ENCODE measurements at regions not wholly inside any gene's neighbourhood (a gene's known extent, or its start where the extent isn't known, plus 50 kb on each side); places are given as distances from the start of the nearest gene placed in this dataset.

DNA sequence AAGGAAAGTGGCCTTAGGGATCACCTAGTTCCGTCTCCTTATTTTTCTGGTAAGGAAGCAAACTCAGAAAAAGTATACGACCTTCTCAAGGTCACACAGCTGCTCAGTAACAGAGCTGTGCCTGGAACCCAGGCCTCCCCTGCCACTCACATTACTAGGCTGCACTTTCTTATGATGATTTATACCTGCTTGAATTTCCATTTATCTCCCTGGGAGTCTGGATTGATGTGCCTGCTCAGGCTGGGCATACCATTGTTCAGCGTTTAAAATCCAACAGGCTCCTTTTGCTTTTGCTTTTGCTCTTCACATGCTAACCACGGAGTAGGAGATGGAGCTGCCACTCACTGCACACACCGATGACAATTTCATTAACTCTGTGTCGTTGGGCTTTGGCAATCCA, 241.0 kb downstream of the OLFM4 start:
- Histone ChIP-seq H3K79me2 (ENCODE audit: control insufficient read depth, insufficient read depth, low read length) (no peaks in the 10 kb centered on the region), H3K27ac (ENCODE audit: insufficient read depth, low read depth, low read length) (no peak overlapping the region), H3K9me1 (replicated peaks; ENCODE audit: control insufficient read depth, extremely low read depth, insufficient read depth, low read length) (no peaks in the 10 kb centered on the region), H2AFZ (ENCODE audit: low read depth, low read length) (no peak overlapping the region), H4K20me1 (replicated peaks; ENCODE audit: control insufficient read depth, extremely low read depth, insufficient read depth, low read length) (no peaks in the 10 kb centered on the region), H3K9ac (replicated peaks; ENCODE audit: extremely low read depth, insufficient read depth, low read length) (no peak overlapping the region), H3K4me2 (ENCODE audit: insufficient read depth, low read length) (no peak overlapping the region), H3K4me1 (ENCODE audit: control insufficient read depth, extremely low read depth, insufficient read depth, low read length) (no peaks in the 10 kb centered on the region), H3K9me3 (replicated peaks; ENCODE audit: control insufficient read depth, insufficient read depth, low read length) (peaks cover 6% of the 10 kb centered on the region), H3K36me3 (ENCODE audit: control insufficient read depth in 2 of 2, extremely low read depth in 1 of 2, insufficient read depth in 2 of 2, low read length in 2 of 2) (no peaks in the 10 kb centered on the region), H3K4me3 (replicated peaks in 1 of 3; ENCODE audit: insufficient read depth in 1 of 3, low read depth in 1 of 3, low read length in 3 of 3) (no peak overlapping the region), H3K27me3 (ENCODE audit: control insufficient read depth in 2 of 2, insufficient read depth in 2 of 2, low read length in 2 of 2) (no peaks in the 10 kb centered on the region)
- ChIA-PET POLR2A (no interaction called here), CTCF (no interaction called here)
- TF ChIP-seq, protein P1, sequence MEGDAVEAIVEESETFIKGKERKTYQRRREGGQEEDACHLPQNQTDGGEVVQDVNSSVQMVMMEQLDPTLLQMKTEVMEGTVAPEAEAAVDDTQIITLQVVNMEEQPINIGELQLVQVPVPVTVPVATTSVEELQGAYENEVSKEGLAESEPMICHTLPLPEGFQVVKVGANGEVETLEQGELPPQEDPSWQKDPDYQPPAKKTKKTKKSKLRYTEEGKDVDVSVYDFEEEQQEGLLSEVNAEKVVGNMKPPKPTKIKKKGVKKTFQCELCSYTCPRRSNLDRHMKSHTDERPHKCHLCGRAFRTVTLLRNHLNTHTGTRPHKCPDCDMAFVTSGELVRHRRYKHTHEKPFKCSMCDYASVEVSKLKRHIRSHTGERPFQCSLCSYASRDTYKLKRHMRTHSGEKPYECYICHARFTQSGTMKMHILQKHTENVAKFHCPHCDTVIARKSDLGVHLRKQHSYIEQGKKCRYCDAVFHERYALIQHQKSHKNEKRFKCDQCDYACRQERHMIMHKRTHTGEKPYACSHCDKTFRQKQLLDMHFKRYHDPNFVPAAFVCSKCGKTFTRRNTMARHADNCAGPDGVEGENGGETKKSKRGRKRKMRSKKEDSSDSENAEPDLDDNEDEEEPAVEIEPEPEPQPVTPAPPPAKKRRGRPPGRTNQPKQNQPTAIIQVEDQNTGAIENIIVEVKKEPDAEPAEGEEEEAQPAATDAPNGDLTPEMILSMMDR (IDR thresholded peaks at IDR 0.05; ENCODE audit: extremely low read depth in 1 of 2, insufficient read depth in 1 of 2, low read depth in 1 of 2, low read length in 2 of 2) = no peak
- TF ChIP-seq, protein P2, sequence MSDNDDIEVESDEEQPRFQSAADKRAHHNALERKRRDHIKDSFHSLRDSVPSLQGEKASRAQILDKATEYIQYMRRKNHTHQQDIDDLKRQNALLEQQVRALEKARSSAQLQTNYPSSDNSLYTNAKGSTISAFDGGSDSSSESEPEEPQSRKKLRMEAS (IDR thresholded peaks at IDR 0.05; ENCODE audit: insufficient read depth, insufficient read length) = no peak
- TF ChIP-seq POLR2A (IDR thresholded peaks at IDR 0.05; ENCODE audit: low read depth, low read length) (no peak), EZH2 (IDR thresholded peaks at IDR 0.05; ENCODE audit: borderline replicate concordance, low read depth, low read length, severe bottlenecking) (no peak), JUN (IDR thresholded peaks at IDR 0.05; ENCODE audit: borderline replicate concordance, insufficient read depth, insufficient read length, low read depth) (no peak)
- dilution Hi-C loops (cut with MboI; ENCODE audit: extremely low pct_ligation_motif_present, low sequenced_read_pairs) = no loop called here
- no peak for FAIRE-seq
- intact Hi-C loops (cut with micrococcal nuclease) = no loop called here
- no peak for DNase-seq (ENCODE audit: low read depth, low spot score)
- BruUV-seq (replicated peaks) = no TSS peak

DNA sequence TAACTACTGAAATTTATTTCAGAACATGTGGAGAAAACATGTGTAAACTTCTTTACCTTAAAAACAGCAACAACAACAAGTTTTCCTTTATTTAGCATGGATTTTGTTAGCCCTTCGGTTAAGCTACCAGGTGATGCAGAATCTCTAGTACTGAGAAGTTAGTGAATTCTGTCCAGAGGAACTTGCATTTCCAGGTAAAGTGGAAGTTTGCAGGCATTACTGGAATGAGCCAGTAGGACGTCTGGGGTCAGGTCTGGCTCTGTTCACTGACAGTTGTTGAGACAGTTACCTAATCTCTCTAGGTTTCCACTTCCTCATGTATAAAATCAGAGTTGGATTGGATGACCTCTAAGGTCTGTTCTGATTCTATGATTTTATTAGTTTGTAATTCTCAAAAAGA, 244.3 kb downstream of the OLFM4 start:
- POLR2A ChIA-PET = no interaction called here
- Histone ChIP-seq H2AFZ (ENCODE audit: low read depth, low read length) (no peak overlapping the region), H3K4me2 (ENCODE audit: insufficient read depth, low read length) (no peak overlapping the region), H3K79me2 (ENCODE audit: control insufficient read depth, insufficient read depth, low read length) (no peaks in the 10 kb centered on the region), H3K27ac (ENCODE audit: insufficient read depth, low read depth, low read length) (no peak overlapping the region), H3K36me3 (ENCODE audit: control insufficient read depth in 2 of 2, extremely low read depth in 1 of 2, insufficient read depth in 2 of 2, low read length in 2 of 2) (no peaks in the 10 kb centered on the region), H3K27me3 (ENCODE audit: control insufficient read depth in 2 of 2, insufficient read depth in 2 of 2, low read length in 2 of 2) (no peaks in the 10 kb centered on the region), H3K9me3 (replicated peaks; ENCODE audit: control insufficient read depth, insufficient read depth, low read length) (peaks cover 6% of the 10 kb centered on the region), H4K20me1 (replicated peaks; ENCODE audit: control insufficient read depth, extremely low read depth, insufficient read depth, low read length) (no peaks in the 10 kb centered on the region), H3K9ac (replicated peaks; ENCODE audit: extremely low read depth, insufficient read depth, low read length) (no peak overlapping the region), H3K4me3 (replicated peaks in 1 of 3; ENCODE audit: insufficient read depth in 1 of 3, low read depth in 1 of 3, low read length in 3 of 3) (no peak overlapping the region), H3K4me1 (ENCODE audit: control insufficient read depth, extremely low read depth, insufficient read depth, low read length) (no peaks in the 10 kb centered on the region), H3K9me1 (replicated peaks; ENCODE audit: control insufficient read depth, extremely low read depth, insufficient read depth, low read length) (no peaks in the 10 kb centered on the region)
- no peak for FAIRE-seq
- dilution Hi-C loops (cut with MboI; ENCODE audit: extremely low pct_ligation_motif_present, low sequenced_read_pairs) = no loop called here
- no TSS peak for BruUV-seq (replicated peaks)
- intact Hi-C loops (cut with micrococcal nuclease) = no loop called here
- CTCF ChIA-PET = no interaction called here
- no peak for DNase-seq (ENCODE audit: low read depth, low spot score)
- TF ChIP-seq, protein P1 (IDR thresholded peaks at IDR 0.05; ENCODE audit: extremely low read depth in 1 of 2, insufficient read depth in 1 of 2, low read depth in 1 of 2, low read length in 2 of 2) = no peak
- TF ChIP-seq POLR2A (IDR thresholded peaks at IDR 0.05; ENCODE audit: low read depth, low read length) (no peak), FOS (IDR thresholded peaks at IDR 0.05; ENCODE audit: borderline replicate concordance, insufficient read depth, low read length) (no peak), JUN (IDR thresholded peaks at IDR 0.05; ENCODE audit: borderline replicate concordance, insufficient read depth, insufficient read length, low read depth) (no peak), POLR2AphosphoS5 (IDR thresholded peaks at IDR 0.05; ENCODE audit: insufficient read depth, low read depth, low read length) (no peak), EZH2 (IDR thresholded peaks at IDR 0.05; ENCODE audit: borderline replicate concordance, low read depth, low read length, severe bottlenecking) (no peak), GATA2 (IDR thresholded peaks at IDR 0.05; ENCODE audit: insufficient read depth, insufficient read length, low read depth, low read length) (no peak), MYC (IDR thresholded peaks at IDR 0.05; ENCODE audit: low read depth, low read length) (no peak)
- TF ChIP-seq, protein P2 (IDR thresholded peaks at IDR 0.05; ENCODE audit: insufficient read depth, insufficient read length) = no peak
